Activated CD4-positive, alpha-beta T cell treated with anti-CD3 and anti-CD28 coated beads, Interleukin-2, Interleukin-4, amounts not matched to agents 100 ng/mL and 50 ng/mL, durations not matched to agents 16 hours and 8 hours (primary cell): ENCODE measurements at regions not wholly inside any gene's neighbourhood (a gene's known extent, or its start where the extent isn't known, plus 50 kb on each side); places are given as distances from the start of the nearest gene placed in this dataset.
"Not testable (repeated sequence)": the region's sequence is repeated elsewhere in the genome, so short reads cannot be mapped to it uniquely, and the experiment has no call there.

Source experiments
- DNase-seq: peaks from one replicate; pipeline ENCODE4 v3.0.0-alpha.2; 2020; ENCODE audit warnings: low spot score

DNA sequence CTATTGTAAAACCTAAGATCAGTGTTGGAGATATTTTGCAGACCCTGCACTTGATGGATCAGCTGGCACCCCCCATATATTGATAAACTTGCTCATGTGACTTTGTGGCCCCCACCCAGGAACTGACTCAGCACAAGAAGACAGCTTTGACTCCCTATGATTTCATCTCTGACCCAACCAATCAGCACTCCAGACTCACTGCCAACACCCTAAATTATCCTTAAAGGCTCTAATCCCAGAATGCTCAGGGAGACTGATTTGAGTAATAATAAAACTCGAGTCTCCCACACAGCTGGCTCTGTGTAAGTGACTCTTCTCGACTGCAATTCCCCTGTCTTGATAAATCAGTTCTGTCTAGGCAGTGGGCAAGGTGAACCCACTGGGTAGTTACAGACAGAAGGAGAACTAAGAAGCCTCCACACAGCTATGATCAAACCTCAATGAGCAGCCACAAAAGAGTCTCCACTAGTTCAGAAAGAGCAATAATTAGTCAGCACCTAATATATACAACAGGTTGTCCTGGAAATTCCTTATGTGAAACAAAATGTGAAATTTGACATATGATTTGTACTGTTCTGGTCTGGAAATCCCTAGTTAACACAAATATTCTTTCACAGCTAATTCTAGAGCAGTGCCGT is 52.2 kb downstream of the ACTL7B start:
- no peak for DNase-seq

DNA sequence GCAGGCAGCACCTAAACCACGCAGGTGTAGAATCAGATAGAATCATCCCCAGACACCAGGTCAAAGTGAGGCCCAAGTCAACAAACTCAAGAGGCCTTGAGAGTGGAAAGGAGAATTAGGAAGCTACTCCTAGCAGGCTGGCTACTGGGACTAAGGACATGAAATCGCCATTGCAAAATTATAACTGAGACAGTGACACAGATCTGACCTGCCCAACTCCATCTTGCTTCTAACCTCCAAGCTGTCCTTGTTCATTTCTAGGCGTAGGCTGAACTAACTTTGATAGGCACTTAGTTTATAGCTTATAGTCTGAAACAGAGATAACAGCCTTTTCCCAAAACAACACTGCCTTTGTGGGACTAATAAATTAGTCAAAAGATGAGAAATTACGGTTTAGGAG is 52.8 kb downstream of the ACTL7B start:
- DNase-seq: no peak

GRCh38 chr9:108801949-108802348 is 53.8 kb downstream of the ACTL7B start:
- DNase-seq: no peak

DNA sequence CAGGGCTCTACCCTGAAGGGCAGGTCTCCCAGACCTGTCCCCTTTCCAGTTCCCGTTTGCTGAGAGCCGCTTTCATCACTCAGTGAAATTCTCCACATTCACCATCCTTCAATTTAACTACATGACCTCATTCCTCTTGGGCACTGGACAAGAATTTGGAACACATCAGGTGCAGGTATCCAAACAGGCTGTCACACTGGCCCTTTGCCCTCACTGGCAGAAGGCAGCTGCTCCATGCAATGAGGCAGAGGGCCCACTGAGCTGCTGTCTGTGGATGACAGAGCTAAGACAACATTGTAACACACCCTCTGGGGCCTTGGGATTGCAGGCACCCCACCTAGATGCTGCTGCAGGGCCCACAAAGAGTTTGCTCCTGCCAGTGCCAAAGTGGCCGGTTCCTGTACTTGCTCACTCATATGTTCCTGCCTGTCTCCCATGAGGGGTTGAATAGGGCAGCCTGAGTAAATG is 55.1 kb downstream of the ACTL7B start:
- DNase-seq: no peak

DNA sequence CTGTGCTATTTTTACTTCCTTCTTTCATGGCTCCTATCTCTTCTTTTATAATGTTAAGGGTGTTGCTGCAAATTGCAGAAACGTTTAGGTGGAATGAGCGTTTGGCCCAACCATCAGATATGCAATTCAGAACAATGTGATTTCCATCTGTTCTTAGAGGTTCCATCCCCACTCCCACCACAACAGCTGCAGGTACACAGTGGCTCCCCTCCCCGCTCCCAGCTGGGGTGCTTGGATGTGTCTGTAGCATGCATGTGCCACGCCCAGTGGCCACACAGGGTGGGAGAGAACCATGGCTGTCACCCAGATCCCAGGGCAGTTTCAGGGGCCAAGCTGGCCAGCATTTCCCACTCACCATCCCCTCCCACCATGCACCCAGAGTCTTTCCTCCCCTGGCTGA is 62.2 kb downstream of the ACTL7B start:
- no peak for DNase-seq

DNA sequence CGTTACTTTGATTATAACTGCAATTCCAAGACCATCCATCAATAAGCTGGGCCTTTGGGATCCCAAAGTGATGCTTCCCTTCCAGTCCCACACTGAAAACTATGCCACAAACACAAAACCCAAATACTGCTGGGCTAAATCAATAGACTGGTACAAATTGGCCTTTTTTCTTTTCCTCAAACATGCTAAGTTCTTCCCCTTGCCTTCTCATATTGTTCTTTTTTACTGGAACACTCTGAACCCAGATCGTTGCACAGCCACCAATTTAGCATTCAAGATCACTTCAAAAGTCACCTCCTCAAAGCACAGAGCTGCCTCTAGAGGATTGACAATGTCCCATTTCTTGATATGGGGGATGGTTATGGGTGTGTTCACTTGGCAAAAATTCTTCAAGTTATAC is 66.0 kb downstream of the ACTL7B start:
- no peak for DNase-seq

DNA sequence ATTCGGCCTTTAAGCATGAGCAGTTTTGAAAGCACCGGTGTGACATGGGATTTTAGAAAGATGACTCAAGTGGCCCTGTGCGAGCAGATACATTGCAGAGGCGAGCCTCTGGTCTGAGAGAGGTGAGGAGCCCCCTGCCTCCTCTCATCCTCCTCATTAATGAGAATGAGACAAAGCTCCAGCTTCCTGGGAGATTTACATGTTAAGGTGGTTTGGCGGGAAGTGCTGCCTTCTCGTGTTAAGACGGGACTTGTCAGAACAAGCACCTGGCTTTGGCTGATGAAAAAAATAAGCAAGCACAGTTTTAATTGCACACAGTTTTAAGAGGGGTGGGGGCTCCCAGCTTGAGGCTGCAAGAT is 68.1 kb downstream of the ACTL7B start:
- no peak for DNase-seq

GRCh38 chr9:108786901-108787689 is 68.7 kb downstream of the ACTL7B start:
- DNase-seq: no peak

DNA sequence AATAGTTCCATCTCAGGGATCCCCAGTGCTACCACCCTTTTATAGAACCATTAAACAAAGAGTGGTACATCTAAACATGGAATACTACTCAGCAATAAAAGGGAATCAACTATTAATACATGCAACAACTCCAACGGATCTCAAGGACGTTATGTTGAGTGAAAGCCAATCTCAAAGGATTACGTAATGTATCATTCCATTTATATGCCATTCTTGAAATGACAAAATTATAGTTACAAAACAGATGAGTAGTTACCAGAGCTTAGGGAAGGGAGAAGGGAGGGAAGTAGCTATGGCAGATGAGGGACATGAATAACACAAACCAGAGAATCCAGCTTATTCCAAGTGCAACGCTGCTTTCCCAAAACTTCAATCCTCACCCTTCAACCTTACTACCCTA is 69.5 kb downstream of the ACTL7B start:
- DNase-seq: no peak

GRCh38 chr9:108784998-108785397 is 70.8 kb downstream of the ACTL7B start:
- no peak for DNase-seq

DNA sequence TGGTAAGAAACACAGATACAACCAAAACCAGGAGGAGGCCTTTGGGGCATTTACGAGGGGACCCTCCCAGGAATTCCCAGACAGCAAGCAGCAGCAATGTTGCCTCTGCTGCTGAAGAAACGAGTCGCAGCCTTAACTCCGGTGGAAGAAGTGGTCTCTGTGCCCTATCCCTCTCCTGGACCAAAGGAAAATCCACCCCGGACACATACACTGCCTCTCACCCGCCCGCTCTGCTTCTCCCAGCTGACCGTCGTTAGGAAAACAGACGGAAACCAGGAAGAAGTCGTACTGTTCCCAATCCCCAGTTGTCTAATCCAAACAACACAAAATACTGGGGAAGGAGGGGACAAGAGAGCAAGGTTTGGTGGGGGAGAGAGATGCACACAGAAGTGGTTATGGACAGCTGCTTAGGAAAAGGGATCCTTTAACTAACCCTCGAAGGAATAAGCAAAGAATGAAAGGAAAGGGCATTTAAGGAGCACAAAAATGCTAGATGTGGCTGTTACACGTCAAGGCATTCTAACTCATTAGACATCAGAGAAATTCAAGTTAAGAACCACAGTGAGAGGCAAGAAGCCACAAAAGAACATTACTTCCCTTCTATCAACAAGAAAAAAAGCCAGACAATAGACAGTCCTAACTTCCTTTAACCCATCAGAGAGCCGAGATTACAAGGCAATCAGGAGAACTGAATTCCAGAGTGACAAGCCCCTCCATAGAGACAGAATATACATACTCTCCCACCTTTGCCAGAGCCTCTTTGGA is 71.9 kb downstream of the ACTL7B start:
- no peak for DNase-seq

DNA sequence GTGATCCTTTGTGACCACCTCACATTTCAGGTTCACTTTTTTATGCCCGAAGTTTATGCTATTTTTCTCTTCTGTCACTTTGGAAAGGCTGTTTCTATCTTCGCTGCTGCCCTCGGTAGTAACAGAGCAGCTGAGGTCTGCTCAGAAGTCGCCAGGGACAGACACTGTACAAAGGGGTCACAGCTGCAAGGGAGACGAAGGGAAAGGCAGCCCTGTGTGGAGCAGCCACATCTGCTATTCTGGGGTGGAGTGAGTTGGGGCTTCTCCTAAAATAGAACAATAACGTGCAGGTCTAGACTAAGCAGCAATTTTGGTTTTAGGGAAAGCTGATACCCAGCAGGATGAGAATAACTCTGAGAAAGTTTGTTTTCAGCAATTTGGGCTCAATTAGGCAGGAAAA is 72.5 kb downstream of the ACTL7B start:
- no peak for DNase-seq

DNA sequence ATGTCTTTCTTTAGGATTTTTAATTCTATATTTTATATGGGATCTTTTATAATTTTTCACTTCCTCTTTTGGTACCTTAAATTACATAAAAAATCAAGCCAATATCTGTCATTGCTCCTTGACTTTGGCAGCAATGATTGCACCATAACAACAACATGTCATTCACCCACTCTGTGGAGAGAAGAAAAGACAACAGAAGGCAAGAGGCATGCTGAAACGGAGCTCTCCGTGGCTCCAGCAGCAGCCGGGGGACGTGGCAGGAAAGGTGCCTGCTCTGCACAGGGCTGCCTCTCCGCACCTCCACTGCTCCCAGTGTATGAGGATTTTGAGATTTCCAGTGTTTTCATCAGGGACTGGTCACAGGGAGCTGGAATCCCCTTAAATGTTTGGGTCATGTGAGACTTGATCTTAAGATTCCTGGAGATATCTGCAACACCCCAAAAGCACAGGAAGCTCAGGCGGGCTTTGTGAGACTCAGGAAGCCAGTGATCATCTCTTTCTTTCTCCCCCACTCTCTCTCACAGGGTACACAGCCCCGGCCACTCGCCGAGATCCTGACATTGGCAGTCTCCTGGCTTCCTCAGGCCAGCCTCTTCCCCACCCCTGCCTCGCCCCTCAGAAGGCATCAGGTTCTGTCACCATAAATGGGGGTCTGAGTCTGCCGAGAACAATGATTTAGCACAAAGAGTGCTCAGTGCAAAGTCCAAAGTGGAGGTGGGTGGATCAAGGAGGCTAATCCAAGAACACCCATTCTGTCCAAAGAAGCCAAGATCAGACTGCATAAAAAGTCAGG is 74.6 kb downstream of the ACTL7B start:
- no peak for DNase-seq

- DNase-seq: no peak
These were observed 76.0 kb downstream of the ACTL7B start for GRCh38 chr9:108779551-108780325.

- DNase-seq: no peak
These were observed 78.7 kb downstream of the ACTL7B start for GRCh38 chr9:108776920-108777639.

DNA sequence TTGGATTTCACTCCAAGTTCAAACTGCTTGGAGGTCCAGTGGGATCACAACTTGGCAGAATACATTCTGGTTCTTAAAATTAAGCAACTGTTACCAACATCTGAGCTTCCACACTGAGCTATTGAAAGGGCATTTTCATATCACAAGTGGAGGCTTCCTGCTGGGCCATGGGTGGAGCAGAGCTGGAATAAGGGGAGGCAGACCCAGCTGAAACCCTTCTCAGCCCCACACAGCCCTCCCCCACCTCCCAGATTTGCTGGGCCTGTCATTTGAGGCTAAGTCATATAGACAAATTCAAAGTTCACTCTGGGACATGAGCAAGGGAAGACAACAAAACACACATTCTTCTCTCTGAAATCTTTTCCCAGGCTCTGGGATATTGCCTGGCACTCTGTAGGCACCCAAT is 79.9 kb downstream of the ACTL7B start:
- no peak for DNase-seq

DNA sequence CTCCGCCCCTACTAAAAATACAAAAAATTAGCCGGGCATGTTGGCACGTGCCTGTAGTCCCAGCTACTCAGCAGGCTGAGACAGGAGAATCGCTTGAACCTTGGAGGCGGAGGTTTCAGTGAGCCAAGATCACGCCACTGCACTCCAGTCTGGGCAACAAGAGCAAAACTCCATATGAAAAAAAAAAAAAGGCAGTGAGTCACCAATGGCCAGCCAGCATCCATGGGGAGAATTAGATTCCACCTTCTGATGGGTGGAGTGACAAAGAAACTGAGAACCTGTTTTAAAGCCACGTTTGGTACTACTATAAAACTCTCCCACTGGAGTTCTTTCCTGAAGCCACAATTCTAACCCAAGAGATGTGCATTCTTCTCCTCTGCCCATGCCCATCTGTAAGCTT is 81.7 kb downstream of the ACTL7B start:
- not testable (repeated sequence) for DNase-seq

DNA sequence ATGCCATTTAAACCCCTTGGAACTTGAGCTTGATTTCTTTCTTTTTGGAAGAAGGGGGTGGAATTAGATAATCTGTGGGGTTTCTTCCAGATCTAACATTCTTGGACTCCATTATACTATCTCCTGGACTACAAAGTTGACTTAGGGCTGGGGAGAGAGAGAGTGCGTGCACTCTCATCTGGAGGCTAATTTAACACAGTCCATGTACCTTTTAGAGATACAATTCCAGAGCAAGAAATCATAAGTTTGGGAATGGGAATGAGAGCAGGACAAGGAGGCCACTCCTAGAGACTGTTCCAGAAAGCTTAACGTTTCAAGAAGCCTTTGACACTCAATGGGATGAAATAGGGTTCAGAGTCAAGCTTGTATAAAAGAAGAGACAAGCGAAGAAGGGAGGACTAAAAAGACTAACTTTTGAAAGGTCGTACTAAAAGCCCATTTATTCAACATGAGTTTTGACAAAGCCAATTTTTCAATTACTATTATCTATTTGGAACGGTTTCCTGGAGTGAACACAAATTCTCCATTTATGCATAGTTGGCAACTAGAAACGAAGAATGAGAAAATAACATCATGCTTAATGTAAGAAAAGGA is 83.4 kb downstream of the ACTL7B start:
- no peak for DNase-seq

GRCh38 chr9:108768744-108769143 is 87.0 kb downstream of the ACTL7B start:
- no peak for DNase-seq

DNA sequence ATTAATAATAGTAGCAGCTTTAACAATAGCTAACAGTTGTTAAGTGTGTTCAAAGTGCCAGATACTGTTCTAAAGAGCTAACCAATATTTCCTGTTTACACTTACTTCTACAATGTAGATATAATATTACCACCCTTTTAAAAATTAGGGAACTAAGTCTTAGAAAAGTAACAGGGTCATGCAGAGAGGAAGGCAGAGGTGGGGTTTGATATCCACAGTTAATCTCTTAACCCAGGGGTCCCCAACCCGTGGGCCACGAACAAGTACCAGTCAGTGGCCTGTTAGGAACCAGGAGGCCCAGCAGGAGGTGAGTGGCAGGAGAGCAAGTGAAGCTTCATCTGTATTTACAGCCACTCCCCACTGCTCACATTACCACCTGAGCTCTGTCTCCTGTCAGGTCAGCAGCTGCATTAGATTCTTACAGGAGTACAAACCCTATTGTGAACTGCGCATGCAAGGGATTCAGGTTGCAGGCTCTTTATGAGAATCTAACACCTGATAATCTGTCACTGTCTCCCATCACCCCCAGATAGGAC is 89.1 kb downstream of the ACTL7B start:
- DNase-seq: no peak
